SK-N-SH (cell line): ENCODE measurements at regions not wholly inside any gene's neighbourhood (a gene's known extent, or its start where the extent isn't known, plus 50 kb on each side); places are given as distances from the start of the nearest gene placed in this dataset.
A peak's percentile ranks its signal among the peaks of the same experiment; 100 is the strongest.

Experiments used
- CTCF ChIA-PET: fragments of 300-600, 350-600 bp; formaldehyde crosslinking; extraction: SDS; loops from one replicate; lab custom pipeline; 2021; lab: Yijun Ruan, JAX
- POLR2A ChIA-PET: fragments of 350-600 bp; sonication (Branson Sonifier 250); formaldehyde crosslinking; extraction: SDS; loops from one replicate; lab custom pipeline; 2020; ENCODE audit warnings: antibody characterized with exemption, inconsistent platforms; lab: Yijun Ruan, JAX
- DNase-seq: peaks from one replicate; pipeline ENCODE4 v3.0.0; 2012
- H2AFZ ChIP-seq: fragments of 200-600 bp; sonication (generic); 2 replicates; pipeline ENCODE4 v1.8.1; 2016; ENCODE audit warnings: antibody characterized with exemption, mild to moderate bottlenecking, low read depth
- H3F3A ChIP-seq: fragments of 200-600 bp; sonication (generic); replicated peaks from 2 replicates; pipeline ENCODE3; 2016; ENCODE audit warnings: antibody characterized with exemption, mild to moderate bottlenecking; ENCODE audit not compliant: insufficient read depth
- H3K27ac ChIP-seq, 2 experiments: fragments of 200-500 bp in 1 of 2; fragments of 200-600 bp in 1 of 2; sonication (Bioruptor generic) in 1 of 2; sonication (generic), shearing (Covaris generic) in 1 of 2; 2 replicates each; pipeline versions ENCODE4 v1.5.1 to v1.6.1; 2014 to 2016; ENCODE audit warnings: low read depth in 2 of 2, inconsistent platforms in 1 of 2, low read length in 1 of 2, mild to moderate bottlenecking in 1 of 2, mixed read lengths in 1 of 2
- H3K27me3 ChIP-seq: fragments of 200-600 bp; sonication (generic), shearing (Covaris generic); 2 replicates; pipeline ENCODE4 v1.6.1; 2016; ENCODE audit warnings: mixed run types; ENCODE audit not compliant: insufficient read depth
- H3K36me3 ChIP-seq, 2 experiments: fragments of 200-500 bp in 1 of 2; fragments of 200-600 bp in 1 of 2; sonication (Bioruptor generic) in 1 of 2; sonication (generic) in 1 of 2; replicated peaks in 1 of 2; 2 replicates each; pipeline versions ENCODE3 to v1.5.1; 2014 to 2016; ENCODE audit warnings: low read length in 1 of 2, mild to moderate bottlenecking in 1 of 2; ENCODE audit not compliant: insufficient read depth in 2 of 2, control insufficient read depth in 1 of 2
- H3K4me1 ChIP-seq, 2 experiments: fragments of 200-500 bp in 1 of 2; fragments of 200-600 bp in 1 of 2; sonication (Bioruptor generic) in 1 of 2; sonication (generic), shearing (Covaris generic) in 1 of 2; 2 replicates each; pipeline versions ENCODE4 v1.5.1 to v1.6.1; 2014 to 2016; ENCODE audit warnings: low read depth in 1 of 2, low read length in 1 of 2, mixed run types in 1 of 2; ENCODE audit not compliant: insufficient read depth in 2 of 2, control insufficient read depth in 1 of 2
- H3K4me2 ChIP-seq: fragments of 200-600 bp; sonication (generic), shearing (Covaris generic); 2 replicates; pipeline ENCODE4 v1.6.1; 2017; ENCODE audit warnings: mixed run types
- H3K4me3 ChIP-seq, 2 experiments: fragments of 200-500 bp in 1 of 2; fragments of 200-600 bp in 1 of 2; sonication (Bioruptor generic) in 1 of 2; sonication (generic), shearing (Covaris generic) in 1 of 2; 2 replicates each; pipeline versions ENCODE4 v1.5.1 to v1.8.1; 2014 to 2016; ENCODE audit warnings: low read depth in 2 of 2, inconsistent platforms in 1 of 2, low read length in 1 of 2, mild to moderate bottlenecking in 1 of 2, mixed read lengths in 1 of 2, moderate library complexity in 1 of 2
- H3K79me2 ChIP-seq: fragments of 200-600 bp; sonication (generic); 2 replicates; pipeline ENCODE4 v1.8.1; 2017; ENCODE audit warnings: mild to moderate bottlenecking; ENCODE audit not compliant: insufficient read depth
- H3K9ac ChIP-seq: fragments of 200-600 bp; sonication (generic); 2 replicates; pipeline ENCODE4 v1.6.1; 2017; ENCODE audit warnings: mixed run types
- H3K9me2 ChIP-seq: fragments of 200-600 bp; sonication (generic); 2 replicates; pipeline ENCODE4 v1.6.1; 2017; ENCODE audit warnings: mixed run types
- H3K9me3 ChIP-seq: fragments of 200-600 bp; sonication (generic); 2 replicates; pipeline ENCODE4 v1.6.1; 2017; ENCODE audit warnings: mixed run types, mild to moderate bottlenecking, moderate library complexity
- H4K20me1 ChIP-seq: fragments of 200-600 bp; sonication (generic); 2 replicates; pipeline ENCODE4 v1.6.1; 2017; ENCODE audit warnings: mild to moderate bottlenecking, mixed run types; ENCODE audit not compliant: insufficient read depth
- EP300 ChIP-seq, 2 experiments: IDR thresholded peaks; 2 replicates each; pipeline versions ENCODE4 v1.4.0 to v1.6.1; 2012; ENCODE audit warnings: borderline replicate concordance in 1 of 2, low read depth in 1 of 2, low read length in 1 of 2
- FOSL2 ChIP-seq: IDR thresholded peaks from 2 replicates; pipeline ENCODE4 v1.4.0; 2012; ENCODE audit warnings: low read depth, mild to moderate bottlenecking, moderate library complexity, borderline replicate concordance
- FOXJ3 ChIP-seq: sonication (generic); formaldehyde crosslinking; IDR thresholded peaks from 2 replicates; pipeline ENCODE4 v1.5.1; 2020; ENCODE audit warnings: mild to moderate bottlenecking, missing genetic modification reagents
- IRF3 ChIP-seq: fragments of 150-350 bp; IDR thresholded peaks from 2 replicates; pipeline ENCODE4 v1.6.1; 2016; ENCODE audit warnings: mild to moderate bottlenecking, low read depth, low read length
- JUND ChIP-seq: IDR thresholded peaks from 2 replicates; pipeline ENCODE4 v1.4.0; 2012
- MEF2A ChIP-seq: IDR thresholded peaks from 2 replicates; pipeline ENCODE4 v1.4.0; 2012; ENCODE audit warnings: low read depth, borderline replicate concordance
- MXI1 ChIP-seq: IDR thresholded peaks from 2 replicates; pipeline ENCODE4 v1.6.1; 2012; ENCODE audit warnings: mild to moderate bottlenecking, low read depth, low read length, improper control_type of control experiment
- NFIC ChIP-seq: IDR thresholded peaks from 2 replicates; pipeline ENCODE4 v1.4.0; 2012; ENCODE audit warnings: borderline replicate concordance
- NRF1 ChIP-seq: IDR thresholded peaks from 2 replicates; pipeline ENCODE4 v1.6.1; 2012; ENCODE audit warnings: low read depth, mild to moderate bottlenecking, low read length
- RAD21 ChIP-seq: IDR thresholded peaks from 2 replicates; pipeline ENCODE4 v1.6.1; 2012; ENCODE audit warnings: mild to moderate bottlenecking, low read length
- RCOR1 ChIP-seq: fragments of 150-350 bp; IDR thresholded peaks from 2 replicates; pipeline ENCODE4 v1.6.1; 2017; ENCODE audit warnings: antibody characterized with exemption, low read length
- REST ChIP-seq: IDR thresholded peaks from 2 replicates; pipeline ENCODE4 v1.6.1; 2012; ENCODE audit warnings: mild to moderate bottlenecking, low read depth, low read length, moderate library complexity
- TAF1 ChIP-seq: IDR thresholded peaks from 2 replicates; pipeline ENCODE4 v1.6.1; 2012; ENCODE audit warnings: low read depth, mild to moderate bottlenecking, low read length, moderate library complexity, borderline replicate concordance
- TCF12 ChIP-seq: IDR thresholded peaks from 2 replicates; pipeline ENCODE4 v1.4.0; 2012
- WGBS: methylation state at CpG from one replicate; pipeline ENCODE4 v1.1.6; 2017; ENCODE audit warnings: low lambda C conversion rate; 5-methylcytosine and 5-hydroxymethylcytosine counted together
- TF ChIP-seq, protein P1 (sequence below): IDR thresholded peaks from 2 replicates; pipeline ENCODE4 v1.4.0; 2012; ENCODE audit warnings: low read depth, borderline replicate concordance
- TF ChIP-seq, protein P2 (sequence below): IDR thresholded peaks from 2 replicates; pipeline ENCODE4; 2012

DNA sequence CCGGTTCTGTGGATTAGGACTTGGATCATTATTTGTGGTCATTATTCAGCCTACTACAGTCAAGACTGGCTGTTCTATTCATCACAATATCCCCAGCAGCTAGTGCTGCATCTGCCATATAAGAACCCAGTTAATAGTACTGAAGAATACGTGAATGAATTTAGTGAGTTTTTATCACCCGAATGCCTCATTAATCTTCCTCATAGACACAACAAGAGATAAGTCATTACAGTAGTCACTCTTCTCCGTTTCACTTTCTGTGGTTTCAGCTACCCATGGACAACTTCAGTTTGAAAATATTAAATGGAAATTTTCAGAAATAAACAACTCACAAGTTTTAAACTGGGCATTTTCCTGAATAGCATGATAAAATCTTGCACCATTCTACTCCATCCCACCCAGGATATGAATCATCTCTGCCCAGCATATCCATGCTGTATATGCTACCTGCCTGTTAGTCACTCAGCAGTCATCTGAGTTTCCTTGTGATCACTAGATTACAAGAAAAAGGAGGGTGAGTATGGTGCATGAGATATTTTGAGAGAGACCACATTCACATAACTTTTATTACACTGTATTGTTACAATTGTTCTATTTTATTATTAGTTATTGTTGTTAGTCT lies 363.7 kb upstream of the CHAC2 start:
- CTCF ChIA-PET = no interaction called here
- Histone ChIP-seq H3K4me1 (no peaks in the 10 kb centered on the region), H3K27ac (peak overlapping the region in 1 of 2 experiments; percentile 23; a peak in 1 of 4 replicates), H3K4me2 (peak overlapping the region; percentile 26; the same call in 1 of the 2 replicates), H3K4me3 (no peak overlapping the region), H2AFZ (peak overlapping the region; percentile 39), H3K9me3 (no peaks in the 10 kb centered on the region), H3F3A (peaks cover 4% of the 10 kb centered on the region), H3K27me3 (no peaks in the 10 kb centered on the region), H4K20me1 (no peaks in the 10 kb centered on the region), H3K9me2 (no peaks in the 10 kb centered on the region), H3K36me3 (no peaks in the 10 kb centered on the region), H3K79me2 (no peaks in the 10 kb centered on the region), H3K9ac (no peak overlapping the region)
- POLR2A ChIA-PET = no interaction called here
- 25% methylated on average over 4 of the region's 4 CpGs for WGBS
- DNase-seq = no peak
- TF ChIP-seq, protein P1, sequence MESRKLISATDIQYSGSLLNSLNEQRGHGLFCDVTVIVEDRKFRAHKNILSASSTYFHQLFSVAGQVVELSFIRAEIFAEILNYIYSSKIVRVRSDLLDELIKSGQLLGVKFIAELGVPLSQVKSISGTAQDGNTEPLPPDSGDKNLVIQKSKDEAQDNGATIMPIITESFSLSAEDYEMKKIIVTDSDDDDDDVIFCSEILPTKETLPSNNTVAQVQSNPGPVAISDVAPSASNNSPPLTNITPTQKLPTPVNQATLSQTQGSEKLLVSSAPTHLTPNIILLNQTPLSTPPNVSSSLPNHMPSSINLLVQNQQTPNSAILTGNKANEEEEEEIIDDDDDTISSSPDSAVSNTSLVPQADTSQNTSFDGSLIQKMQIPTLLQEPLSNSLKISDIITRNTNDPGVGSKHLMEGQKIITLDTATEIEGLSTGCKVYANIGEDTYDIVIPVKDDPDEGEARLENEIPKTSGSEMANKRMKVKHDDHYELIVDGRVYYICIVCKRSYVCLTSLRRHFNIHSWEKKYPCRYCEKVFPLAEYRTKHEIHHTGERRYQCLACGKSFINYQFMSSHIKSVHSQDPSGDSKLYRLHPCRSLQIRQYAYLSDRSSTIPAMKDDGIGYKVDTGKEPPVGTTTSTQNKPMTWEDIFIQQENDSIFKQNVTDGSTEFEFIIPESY = no peak
- TF ChIP-seq FOSL2 = peak; percentile 87
- TF ChIP-seq TAF1 = no peak
- peak in 1 of 2 experiments; percentile 35; a peak in 1 of 4 replicates for TF ChIP-seq EP300 (IDR thresholded peaks at IDR 0.05; ENCODE audit: borderline replicate concordance in 1 of 2, low read depth in 1 of 2, low read length in 1 of 2)
- no peak for TF ChIP-seq IRF3
- TF ChIP-seq JUND = peak; percentile 78
- TF ChIP-seq NRF1 = no peak
- TF ChIP-seq RAD21 = no peak
- no peak for TF ChIP-seq NFIC
- no peak for TF ChIP-seq FOXJ3
- peak; percentile 57 for TF ChIP-seq TCF12
- TF ChIP-seq, protein P2, sequence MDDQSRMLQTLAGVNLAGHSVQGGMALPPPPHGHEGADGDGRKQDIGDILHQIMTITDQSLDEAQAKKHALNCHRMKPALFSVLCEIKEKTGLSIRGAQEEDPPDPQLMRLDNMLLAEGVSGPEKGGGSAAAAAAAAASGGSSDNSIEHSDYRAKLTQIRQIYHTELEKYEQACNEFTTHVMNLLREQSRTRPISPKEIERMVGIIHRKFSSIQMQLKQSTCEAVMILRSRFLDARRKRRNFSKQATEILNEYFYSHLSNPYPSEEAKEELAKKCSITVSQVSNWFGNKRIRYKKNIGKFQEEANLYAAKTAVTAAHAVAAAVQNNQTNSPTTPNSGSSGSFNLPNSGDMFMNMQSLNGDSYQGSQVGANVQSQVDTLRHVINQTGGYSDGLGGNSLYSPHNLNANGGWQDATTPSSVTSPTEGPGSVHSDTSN = peak; percentile 23; the same call in 1 of the 2 replicates
- TF ChIP-seq RCOR1 = no peak

DNA sequence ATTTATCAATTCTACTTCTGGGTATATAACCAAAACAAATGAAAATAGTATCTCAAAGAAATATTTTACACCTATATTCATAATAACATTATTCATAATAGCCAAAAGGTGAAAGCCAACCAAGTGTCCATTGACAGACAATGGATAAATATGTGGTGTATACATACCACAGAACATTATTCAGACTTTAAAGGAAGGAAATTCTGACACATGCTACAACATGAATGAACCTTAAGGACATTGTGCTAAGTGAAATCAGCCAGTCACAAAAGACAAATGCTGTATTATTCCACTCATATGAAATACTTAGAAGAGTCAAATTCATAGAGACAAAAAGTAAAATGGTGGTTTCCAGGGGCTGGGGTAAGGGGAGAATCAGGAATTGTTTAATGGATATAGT lies 370.5 kb upstream of the CHAC2 start:
- H4K20me1 ChIP-seq = no peaks in the 10 kb centered on the region
- no peaks in the 10 kb centered on the region for H3K27me3 ChIP-seq
- H3K36me3 ChIP-seq = no peaks in the 10 kb centered on the region
- DNase-seq = no peak
- no peak overlapping the region for H3K4me3 ChIP-seq
- H3F3A ChIP-seq = no peaks in the 10 kb centered on the region
- H3K9me3 ChIP-seq = no peaks in the 10 kb centered on the region
- no peaks in the 10 kb centered on the region for H3K4me1 ChIP-seq
- H3K4me2 ChIP-seq = no peak overlapping the region
- no peaks in the 10 kb centered on the region for H3K9me2 ChIP-seq
- peak overlapping the region; percentile 56; the same call in 1 of the 2 replicates for H2AFZ ChIP-seq
- no peak overlapping the region for H3K9ac ChIP-seq
- ChIA-PET POLR2A (no interaction called here), CTCF (no interaction called here)
- H3K79me2 ChIP-seq = no peaks in the 10 kb centered on the region
- no peak overlapping the region for H3K27ac ChIP-seq
- TF ChIP-seq, protein P1 = no peak
- TF ChIP-seq FOSL2 (no peak), MXI1 (no peak), JUND (no peak), REST (no peak), MEF2A (no peak)
- TF ChIP-seq, protein P2 = no peak
